ENCODE measurements at regions not wholly inside any gene's neighbourhood (a gene's known extent, or its start where the extent isn't known, plus 50 kb on each side); places are given as distances from the start of the nearest gene placed in this dataset.
"Not testable (repeated sequence)": the region's sequence is repeated elsewhere in the genome, so short reads cannot be mapped to it uniquely, and the experiment has no call there.

DNA sequence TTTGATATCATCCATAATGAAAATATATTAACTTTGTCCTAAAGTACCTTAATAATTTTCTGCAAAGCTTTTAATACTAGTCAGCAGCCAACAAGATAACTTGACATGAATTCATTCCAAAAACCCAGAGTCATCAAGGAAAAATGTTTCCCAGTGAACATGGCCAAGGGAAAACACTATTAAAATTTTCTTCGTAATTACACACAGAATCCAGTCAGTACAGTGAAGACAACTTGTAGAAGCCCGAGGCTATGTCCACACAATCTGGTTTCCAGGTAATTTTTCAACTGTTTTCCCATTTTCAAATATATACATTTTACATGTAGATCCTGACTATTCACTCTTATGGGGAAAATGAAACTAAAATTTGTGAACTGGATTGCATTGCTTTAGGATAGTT is 600.9 kb downstream of the CDH8 start:
- no peaks in the 10 kb centered on the region for H3K9me2 ChIP-seq (replicated peaks; ENCODE audit: insufficient read depth)
- no peaks in the 10 kb centered on the region for H3K79me2 ChIP-seq
- no peak overlapping the region for H3K4me3 ChIP-seq
- TF ChIP-seq, protein P1, sequence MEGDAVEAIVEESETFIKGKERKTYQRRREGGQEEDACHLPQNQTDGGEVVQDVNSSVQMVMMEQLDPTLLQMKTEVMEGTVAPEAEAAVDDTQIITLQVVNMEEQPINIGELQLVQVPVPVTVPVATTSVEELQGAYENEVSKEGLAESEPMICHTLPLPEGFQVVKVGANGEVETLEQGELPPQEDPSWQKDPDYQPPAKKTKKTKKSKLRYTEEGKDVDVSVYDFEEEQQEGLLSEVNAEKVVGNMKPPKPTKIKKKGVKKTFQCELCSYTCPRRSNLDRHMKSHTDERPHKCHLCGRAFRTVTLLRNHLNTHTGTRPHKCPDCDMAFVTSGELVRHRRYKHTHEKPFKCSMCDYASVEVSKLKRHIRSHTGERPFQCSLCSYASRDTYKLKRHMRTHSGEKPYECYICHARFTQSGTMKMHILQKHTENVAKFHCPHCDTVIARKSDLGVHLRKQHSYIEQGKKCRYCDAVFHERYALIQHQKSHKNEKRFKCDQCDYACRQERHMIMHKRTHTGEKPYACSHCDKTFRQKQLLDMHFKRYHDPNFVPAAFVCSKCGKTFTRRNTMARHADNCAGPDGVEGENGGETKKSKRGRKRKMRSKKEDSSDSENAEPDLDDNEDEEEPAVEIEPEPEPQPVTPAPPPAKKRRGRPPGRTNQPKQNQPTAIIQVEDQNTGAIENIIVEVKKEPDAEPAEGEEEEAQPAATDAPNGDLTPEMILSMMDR (IDR thresholded peaks at IDR 0.05; ENCODE audit: poor library complexity), result no peak
- TF ChIP-seq EZH2phosphoT487 (IDR thresholded peaks at IDR 0.05; ENCODE audit: low read depth, severe bottlenecking, unreplicated experiment), result no peak
- TF ChIP-seq EZH2 (IDR thresholded peaks at IDR 0.05; ENCODE audit: borderline replicate concordance), result no peak
- no peaks in the 10 kb centered on the region for H3K9me3 ChIP-seq (ENCODE audit: low read depth)
- no peak overlapping the region for H2AFZ ChIP-seq
- H3K27me3 ChIP-seq, result no peaks in the 10 kb centered on the region
- H3K4me1 ChIP-seq (ENCODE audit: insufficient read depth), result no peaks in the 10 kb centered on the region
- no peak for DNase-seq (ENCODE audit: low spot score)
- no peaks in the 10 kb centered on the region for H3K36me3 ChIP-seq (replicated peaks; ENCODE audit: insufficient read depth, low read depth)
- 72% methylated on average over 2 of the region's 2 CpGs for WGBS (ENCODE audit: low lambda C conversion rate, missing lambda C conversion rate)
- no peak overlapping the region for H3K4me2 ChIP-seq
- no peak overlapping the region for H3K27ac ChIP-seq
- H4K20me1 ChIP-seq (ENCODE audit: insufficient read depth, poor library complexity, severe bottlenecking), result no peaks in the 10 kb centered on the region

DNA sequence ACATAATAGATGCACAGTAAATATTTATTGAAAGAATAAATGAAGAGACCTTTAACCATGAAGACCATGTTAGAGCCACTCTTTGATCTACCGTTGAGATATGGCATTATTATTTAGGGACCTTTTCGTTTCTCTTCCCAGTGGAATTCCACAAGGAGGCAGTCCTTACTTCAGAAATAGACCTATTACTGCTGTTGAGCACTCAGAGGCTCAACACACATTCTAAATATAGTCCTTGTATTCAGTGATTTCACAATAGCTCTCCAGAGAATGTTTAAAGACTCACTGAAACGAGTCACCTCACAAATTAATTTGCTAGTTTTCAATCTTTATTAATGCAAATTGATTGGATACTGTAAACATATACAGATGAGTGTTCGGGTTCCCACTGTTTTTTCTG is 603.8 kb downstream of the CDH8 start:
- TF ChIP-seq, protein P1 (IDR thresholded peaks at IDR 0.05; ENCODE audit: poor library complexity), result peak; percentile 31
- TF ChIP-seq EZH2phosphoT487 (IDR thresholded peaks at IDR 0.05; ENCODE audit: low read depth, severe bottlenecking, unreplicated experiment), result no peak
- H2AFZ ChIP-seq, result no peak overlapping the region
- H4K20me1 ChIP-seq (ENCODE audit: insufficient read depth, poor library complexity, severe bottlenecking), result no peaks in the 10 kb centered on the region
- no peak overlapping the region for H3K4me3 ChIP-seq
- H3K4me2 ChIP-seq, result no peak overlapping the region
- H3K4me1 ChIP-seq (ENCODE audit: insufficient read depth), result no peaks in the 10 kb centered on the region
- H3K9me2 ChIP-seq (replicated peaks; ENCODE audit: insufficient read depth), result no peaks in the 10 kb centered on the region
- no peaks in the 10 kb centered on the region for H3K9me3 ChIP-seq (ENCODE audit: low read depth)
- DNase-seq (ENCODE audit: low spot score), result no peak
- no peak overlapping the region for H3K27ac ChIP-seq
- no peaks in the 10 kb centered on the region for H3K79me2 ChIP-seq
- 53% methylated on average over 4 of the region's 4 CpGs for WGBS (ENCODE audit: low lambda C conversion rate, missing lambda C conversion rate)
- no peaks in the 10 kb centered on the region for H3K27me3 ChIP-seq
- H3K36me3 ChIP-seq (replicated peaks; ENCODE audit: insufficient read depth, low read depth), result no peaks in the 10 kb centered on the region

DNA sequence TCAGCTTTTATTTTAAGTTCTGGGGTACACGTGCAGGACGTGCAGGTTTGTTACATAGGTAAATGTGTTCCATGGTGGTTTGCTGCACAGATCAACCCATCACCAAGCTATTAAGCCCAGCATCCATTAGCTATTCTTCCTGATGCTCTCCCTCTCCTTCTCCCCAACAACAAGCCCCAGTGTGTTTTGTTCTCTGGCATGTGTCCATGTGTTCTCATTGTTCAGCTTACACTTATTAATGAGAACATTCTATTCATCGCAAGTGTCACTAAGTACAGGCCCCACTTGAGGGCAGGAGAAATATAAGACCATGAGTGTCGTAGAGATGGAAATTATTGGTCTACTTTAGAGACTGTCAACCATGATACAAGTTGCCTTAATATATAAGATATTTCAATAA is 615.1 kb downstream of the CDH8 start:
- H3K9me3 ChIP-seq (ENCODE audit: low read depth), result no peaks in the 10 kb centered on the region
- no peak for DNase-seq (ENCODE audit: low spot score)
- no peaks in the 10 kb centered on the region for H3K4me1 ChIP-seq (ENCODE audit: insufficient read depth)
- no peak overlapping the region for H3K4me2 ChIP-seq
- H3K4me3 ChIP-seq, result no peak overlapping the region
- no peaks in the 10 kb centered on the region for H3K27me3 ChIP-seq
- no peak for TF ChIP-seq EZH2phosphoT487 (IDR thresholded peaks at IDR 0.05; ENCODE audit: low read depth, severe bottlenecking, unreplicated experiment)
- TF ChIP-seq, protein P1 (IDR thresholded peaks at IDR 0.05; ENCODE audit: poor library complexity), result no peak
- TF ChIP-seq EZH2 (IDR thresholded peaks at IDR 0.05; ENCODE audit: borderline replicate concordance), result no peak
- H3K79me2 ChIP-seq, result no peaks in the 10 kb centered on the region
- H2AFZ ChIP-seq, result no peak overlapping the region
- no peak overlapping the region for H3K27ac ChIP-seq
- H4K20me1 ChIP-seq (ENCODE audit: insufficient read depth, poor library complexity, severe bottlenecking), result no peaks in the 10 kb centered on the region
- H3K9me2 ChIP-seq (replicated peaks; ENCODE audit: insufficient read depth), result no peaks in the 10 kb centered on the region
- 93% methylated on average over 4 of the region's 4 CpGs for WGBS (ENCODE audit: low lambda C conversion rate, missing lambda C conversion rate)
- H3K36me3 ChIP-seq (replicated peaks; ENCODE audit: insufficient read depth, low read depth), result no peaks in the 10 kb centered on the region

DNA sequence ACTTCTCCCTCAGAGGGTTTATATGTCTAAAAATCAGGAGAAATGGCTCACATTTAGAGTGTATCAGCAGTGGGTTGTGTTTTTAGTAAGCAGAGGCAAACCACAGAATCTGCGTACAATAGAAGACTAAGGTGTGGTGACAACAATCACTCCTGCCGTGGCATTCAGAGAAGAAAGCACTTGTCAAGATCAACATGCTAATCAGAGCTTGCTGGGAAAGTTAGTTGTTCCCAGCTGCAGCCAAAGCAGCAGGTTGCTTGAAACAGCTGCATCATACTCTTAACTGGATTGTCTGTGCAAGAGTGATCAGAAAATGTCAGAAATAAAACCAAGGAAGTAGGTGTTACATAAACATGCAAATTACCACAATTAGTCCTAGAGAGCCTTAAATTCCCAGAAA is 616.4 kb downstream of the CDH8 start:
- H3K9me2 ChIP-seq (replicated peaks; ENCODE audit: insufficient read depth), result no peaks in the 10 kb centered on the region
- no peak overlapping the region for H3K4me2 ChIP-seq
- no peaks in the 10 kb centered on the region for H3K9me3 ChIP-seq (ENCODE audit: low read depth)
- H3K27ac ChIP-seq, result no peak overlapping the region
- H2AFZ ChIP-seq, result no peak overlapping the region
- no peaks in the 10 kb centered on the region for H3K27me3 ChIP-seq
- no peaks in the 10 kb centered on the region for H3K79me2 ChIP-seq
- H4K20me1 ChIP-seq (ENCODE audit: insufficient read depth, poor library complexity, severe bottlenecking), result no peaks in the 10 kb centered on the region
- no peaks in the 10 kb centered on the region for H3K36me3 ChIP-seq (replicated peaks; ENCODE audit: insufficient read depth, low read depth)
- no peak overlapping the region for H3K4me3 ChIP-seq
- 37% methylated on average over 2 of the region's 2 CpGs for WGBS (ENCODE audit: low lambda C conversion rate, missing lambda C conversion rate)
- TF ChIP-seq, protein P1 (IDR thresholded peaks at IDR 0.05; ENCODE audit: poor library complexity), result no peak
- DNase-seq (ENCODE audit: low spot score), result no peak
- H3K4me1 ChIP-seq (ENCODE audit: insufficient read depth), result no peaks in the 10 kb centered on the region

DNA sequence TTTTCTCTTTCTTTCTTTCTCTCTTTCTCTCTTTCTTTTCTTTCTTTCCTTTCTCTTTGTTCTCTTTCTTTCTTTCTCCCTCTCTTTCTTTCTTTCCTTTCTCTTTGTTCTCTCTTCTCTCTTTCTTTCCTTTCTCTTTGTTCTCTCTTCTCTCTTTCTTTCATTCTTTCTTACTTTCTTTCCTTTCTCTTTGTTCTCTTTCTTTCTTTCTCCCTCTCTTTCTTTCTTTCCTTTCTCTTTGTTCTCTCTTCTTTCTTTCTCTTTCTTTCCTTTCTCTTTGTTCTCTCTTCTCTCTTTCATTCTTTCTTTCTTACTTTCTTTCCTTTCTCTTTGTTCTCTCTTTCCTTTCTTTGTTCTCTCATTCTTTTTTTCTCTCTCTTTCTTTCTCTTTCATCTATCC is 617.4 kb downstream of the CDH8 start:
- H2AFZ ChIP-seq; H3K9me2 ChIP-seq (replicated peaks; ENCODE audit: insufficient read depth); H4K20me1 ChIP-seq (ENCODE audit: insufficient read depth, poor library complexity, severe bottlenecking); H3K4me3 ChIP-seq; H3K27ac ChIP-seq; H3K9me3 ChIP-seq (ENCODE audit: low read depth); H3K79me2 ChIP-seq; H3K4me2 ChIP-seq; H3K27me3 ChIP-seq; H3K4me1 ChIP-seq (ENCODE audit: insufficient read depth); H3K36me3 ChIP-seq (replicated peaks; ENCODE audit: insufficient read depth, low read depth); DNase-seq (ENCODE audit: low spot score): not testable (repeated sequence)

Data from hepatocyte (in vitro differentiated cells).